Lower leg skin (tissue), 3 donors: ENCODE measurements at regions not wholly inside any gene's neighbourhood (a gene's known extent, or its start where the extent isn't known, plus 50 kb on each side); places are given as distances from the start of the nearest gene placed in this dataset.

Experiments
- POLR2A ChIP-seq, 2 donors: fragments of 450-650 bp; IDR thresholded peaks; one replicate each; pipeline ENCODE4 v1.6.1; 2016 to 2017; ENCODE audit warnings: antibody characterized with exemption in 2 of 2, mild to moderate bottlenecking in 1 of 2, moderate library complexity in 1 of 2
- TF ChIP-seq, protein P1 (sequence below), 3 donors: fragments of 450-650 bp; IDR thresholded peaks; one replicate each; pipeline ENCODE4 v1.5.1; 2016; ENCODE audit warnings: antibody characterized with exemption in 3 of 3, mild to moderate bottlenecking in 3 of 3, moderate library complexity in 2 of 3

DNA sequence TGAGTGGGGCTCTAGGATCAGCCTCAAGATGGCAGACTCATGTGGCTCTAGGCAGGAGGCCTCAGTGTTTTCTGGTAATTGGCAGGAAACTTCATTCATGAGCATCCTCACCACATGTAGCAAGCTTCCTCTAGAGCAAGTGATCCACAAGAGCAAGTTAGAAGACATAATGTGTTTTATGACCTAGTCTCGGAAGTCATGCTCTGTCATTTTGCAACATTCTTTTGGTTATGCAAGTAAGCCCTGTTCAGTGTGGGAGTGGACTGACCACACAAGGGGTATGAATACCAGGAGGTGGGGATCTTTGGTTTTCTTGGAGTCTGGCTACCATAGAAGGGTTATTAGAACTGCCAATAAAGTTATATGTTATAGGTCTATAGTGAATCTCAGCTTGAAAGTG, 66.8 kb upstream of the STK39 start:
- no peak for TF ChIP-seq POLR2A (IDR thresholded peaks at IDR 0.05)
- TF ChIP-seq, protein P1, sequence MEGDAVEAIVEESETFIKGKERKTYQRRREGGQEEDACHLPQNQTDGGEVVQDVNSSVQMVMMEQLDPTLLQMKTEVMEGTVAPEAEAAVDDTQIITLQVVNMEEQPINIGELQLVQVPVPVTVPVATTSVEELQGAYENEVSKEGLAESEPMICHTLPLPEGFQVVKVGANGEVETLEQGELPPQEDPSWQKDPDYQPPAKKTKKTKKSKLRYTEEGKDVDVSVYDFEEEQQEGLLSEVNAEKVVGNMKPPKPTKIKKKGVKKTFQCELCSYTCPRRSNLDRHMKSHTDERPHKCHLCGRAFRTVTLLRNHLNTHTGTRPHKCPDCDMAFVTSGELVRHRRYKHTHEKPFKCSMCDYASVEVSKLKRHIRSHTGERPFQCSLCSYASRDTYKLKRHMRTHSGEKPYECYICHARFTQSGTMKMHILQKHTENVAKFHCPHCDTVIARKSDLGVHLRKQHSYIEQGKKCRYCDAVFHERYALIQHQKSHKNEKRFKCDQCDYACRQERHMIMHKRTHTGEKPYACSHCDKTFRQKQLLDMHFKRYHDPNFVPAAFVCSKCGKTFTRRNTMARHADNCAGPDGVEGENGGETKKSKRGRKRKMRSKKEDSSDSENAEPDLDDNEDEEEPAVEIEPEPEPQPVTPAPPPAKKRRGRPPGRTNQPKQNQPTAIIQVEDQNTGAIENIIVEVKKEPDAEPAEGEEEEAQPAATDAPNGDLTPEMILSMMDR (IDR thresholded peaks at IDR 0.05) = no peak
